ENCODE measurements at regions not wholly inside any gene's neighbourhood (a gene's known extent, or its start where the extent isn't known, plus 50 kb on each side); places are given as distances from the start of the nearest gene placed in this dataset.

DNA sequence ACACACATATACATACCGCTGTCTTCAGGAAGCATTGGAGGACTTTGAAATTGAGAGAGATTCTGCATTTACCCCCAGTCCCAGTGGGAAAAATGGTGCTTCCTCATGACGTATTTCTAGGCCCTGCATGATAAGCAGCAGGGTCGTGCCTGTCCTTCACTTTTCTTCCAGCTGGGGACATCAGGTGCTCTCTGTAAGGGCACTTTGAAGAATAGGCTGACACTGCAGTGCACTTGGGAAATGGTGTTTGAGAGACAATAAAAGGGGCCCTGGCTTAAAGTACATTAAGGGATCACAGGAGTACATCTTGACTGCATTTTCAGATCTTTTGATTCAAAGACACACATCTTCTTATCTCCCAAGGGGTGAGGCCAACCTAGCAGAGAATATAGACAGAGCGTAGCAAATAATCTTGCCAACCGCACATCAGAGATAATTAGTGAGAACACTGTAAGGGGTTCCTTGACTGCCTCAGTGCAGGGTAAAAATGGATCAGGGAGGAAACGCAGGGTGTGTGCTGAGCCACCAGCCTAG lies 437.9 kb downstream of the CSNK1G3 start:
- ChIA-PET CTCF (ENCODE audit: partially characterized antibody) (no interaction called here), POLR2A (ENCODE audit: partially characterized antibody) (no interaction called here)
- DNase-seq (ENCODE audit: low read depth in 1 of 2, low spot score in 2 of 2) = no peak
- Histone ChIP-seq H4K20me1 (replicated peaks in 1 of 2; ENCODE audit: control insufficient read depth in 1 of 2, insufficient read depth in 2 of 2, low read length in 2 of 2) (no peaks in the 10 kb centered on the region), H3K14ac (ENCODE audit: insufficient read length) (no peak overlapping the region), H2BK5ac (ENCODE audit: low read depth, low read length) (no peak overlapping the region), H3K36me3 (ENCODE audit: control insufficient read depth in 2 of 4, insufficient read depth in 4 of 4, low read length in 3 of 4) (no peaks in the 10 kb centered on the region), H3K23me2 (ENCODE audit: low read depth, low read length) (no peaks in the 10 kb centered on the region; the same call in 1 of the 2 replicates), H3K18ac (ENCODE audit: extremely low read depth, low read length) (no peak overlapping the region), H3K23ac (ENCODE audit: insufficient read length) (no peak overlapping the region), H2BK12ac (ENCODE audit: low read depth, low read length) (no peak overlapping the region), H4K8ac (ENCODE audit: extremely low read depth, insufficient read depth, low read length) (no peak overlapping the region), H3K4me2 (ENCODE audit: insufficient read depth in 1 of 2, low read depth in 2 of 2, low read length in 2 of 2) (no peak overlapping the region), H3K9ac (replicated peaks in 1 of 4; ENCODE audit: extremely low read depth in 1 of 4, low read depth in 3 of 4, low read length in 3 of 4) (no peak overlapping the region), H2AFZ (ENCODE audit: low read length) (no peak overlapping the region), H2AK5ac (ENCODE audit: low read depth, low read length) (no peak overlapping the region), H2BK15ac (ENCODE audit: low read length) (no peak overlapping the region; the same call in 1 of the 2 replicates), H3K79me2 (ENCODE audit: control insufficient read depth in 1 of 2, insufficient read depth in 2 of 2, low read length in 2 of 2) (no peaks in the 10 kb centered on the region), H3K4me3 (ENCODE audit: extremely low read depth in 1 of 4, insufficient read depth in 2 of 4, low read depth in 3 of 4, low read length in 4 of 4) (no peak overlapping the region), H3K27ac (ENCODE audit: low read depth, low read length) (no peak overlapping the region), H4K5ac (ENCODE audit: insufficient read length, low read depth, low read length) (no peak overlapping the region), H2BK20ac (ENCODE audit: low read length) (no peak overlapping the region), H3K4me1 (replicated peaks in 1 of 4; ENCODE audit: control insufficient read depth in 3 of 4, insufficient read depth in 4 of 4, low read length in 3 of 4) (no peaks in the 10 kb centered on the region), H3K79me1 (ENCODE audit: low read depth, low read length) (no peaks in the 10 kb centered on the region), H3K56ac (replicated peaks; ENCODE audit: insufficient read length, low read depth, low read length) (no peak overlapping the region), H3K27me3 (replicated peaks in 1 of 4; ENCODE audit: control insufficient read depth in 3 of 4, extremely low read depth in 1 of 4, insufficient read depth in 3 of 4, low read length in 3 of 4) (no peaks in the 10 kb centered on the region), H3K9me3 (ENCODE audit: insufficient read depth in 2 of 2, low read depth in 1 of 2, low read length in 1 of 2) (peaks cover 2 to 8% of the 10 kb centered on the region in 2 experiments; a peak in 1 of 4 replicates), H3K4ac (replicated peaks; ENCODE audit: insufficient read length, low read depth, low read length) (no peak overlapping the region), H4K91ac (replicated peaks; ENCODE audit: insufficient read length, low read length) (peak overlapping the region; percentile 7), H2BK120ac (replicated peaks; ENCODE audit: low read depth, low read length) (no peak overlapping the region)
- peak; percentile 41 to 53 for TF ChIP-seq RAD21 (IDR thresholded peaks at IDR 0.05 in 1 of 2, conservative IDR thresholded peaks at IDR 0.05 in 1 of 2; ENCODE audit: low read depth in 2 of 2, low read length in 2 of 2)
- no peak for TF ChIP-seq MAFK (IDR thresholded peaks at IDR 0.05; ENCODE audit: low read depth, low read length)
- peak in 2 of 3 experiments; percentile 2 to 6; a peak in 2 of 4 replicates for TF ChIP-seq CTCF (IDR thresholded peaks at IDR 0.05; ENCODE audit: control extremely low read depth in 1 of 3, insufficient read depth in 1 of 3, low read depth in 1 of 3, low read length in 3 of 3)
- FAIRE-seq = no peak
- WGBS, 2 experiments (ENCODE audit: extremely low coverage in 1 of 2, insufficient coverage in 1 of 2, insufficient read length in 1 of 2, insufficient replicate concordance in 2 of 2, low coverage in 1 of 2, low lambda C conversion rate in 2 of 2, missing lambda C conversion rate in 1 of 2) = 95% methylated on average over 6 of the region's 6 CpGs; no CpG with 5 or more reads in 1 of the 2 experiments

All from H1 (cell line).